HG02840 (cell line): ENCODE measurements at regions not wholly inside any gene's neighbourhood (a gene's known extent, or its start where the extent isn't known, plus 50 kb on each side); places are given as distances from the start of the nearest gene placed in this dataset.

Experiments
- ATAC-seq: cut with Tn5 transposase; IDR thresholded peaks from one replicate; pipeline ENCODE4 v1.9.1; 2021; ENCODE audit warnings: mild to moderate bottlenecking, moderate library complexity, moderate number of reproducible peaks; ENCODE audit not compliant: unreplicated experiment, low FRiP score

DNA sequence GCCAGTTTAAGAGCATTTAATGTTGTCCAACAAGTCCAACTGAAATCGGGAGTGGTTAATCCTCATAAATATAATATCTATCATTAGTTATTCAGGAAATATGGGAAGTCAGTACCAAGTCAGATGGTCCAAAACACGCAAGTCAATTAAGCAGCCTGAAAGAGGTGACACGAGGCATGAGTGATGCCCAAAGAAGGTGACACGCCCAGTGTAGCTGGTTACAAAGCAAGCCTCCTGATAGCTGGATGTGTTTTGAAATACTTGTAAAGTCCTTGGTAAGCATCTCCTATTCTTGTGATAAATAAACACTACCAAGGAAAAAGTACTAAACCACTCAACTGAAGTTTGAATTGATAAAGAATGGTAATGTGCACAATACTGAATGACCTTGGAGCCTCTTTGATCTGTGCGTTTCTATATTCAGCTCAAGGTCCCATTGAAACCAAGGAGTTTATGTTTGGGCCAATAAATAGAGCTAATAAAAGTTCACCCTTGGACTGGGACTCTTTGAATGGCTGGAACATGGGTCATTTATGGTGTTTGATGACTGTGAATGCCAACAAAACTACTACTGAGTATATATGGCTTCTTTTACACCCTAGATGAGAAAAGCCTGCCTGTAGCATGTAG is 93.2 kb upstream of the KLF3 start:
- ATAC-seq, result no peak

DNA sequence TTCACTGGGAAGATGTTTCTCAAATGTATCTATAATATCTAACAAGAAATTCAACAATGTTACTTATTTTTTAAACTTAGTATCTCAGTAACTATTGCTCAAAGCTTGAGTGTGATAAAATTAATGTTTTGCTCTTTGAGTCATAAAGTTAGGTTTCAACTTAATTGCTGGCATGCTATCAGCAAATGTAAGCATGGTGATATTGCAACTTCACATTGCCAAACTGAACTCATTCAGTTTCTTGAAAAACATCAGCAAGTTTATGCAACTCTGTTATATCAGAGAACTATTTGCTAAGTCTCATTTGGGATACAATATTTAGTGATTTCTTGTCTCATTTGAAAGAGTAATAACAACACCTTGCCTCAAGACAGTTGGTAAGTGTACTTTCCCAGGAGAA is 91.2 kb upstream of the KLF3 start:
- ATAC-seq, result no peak

DNA sequence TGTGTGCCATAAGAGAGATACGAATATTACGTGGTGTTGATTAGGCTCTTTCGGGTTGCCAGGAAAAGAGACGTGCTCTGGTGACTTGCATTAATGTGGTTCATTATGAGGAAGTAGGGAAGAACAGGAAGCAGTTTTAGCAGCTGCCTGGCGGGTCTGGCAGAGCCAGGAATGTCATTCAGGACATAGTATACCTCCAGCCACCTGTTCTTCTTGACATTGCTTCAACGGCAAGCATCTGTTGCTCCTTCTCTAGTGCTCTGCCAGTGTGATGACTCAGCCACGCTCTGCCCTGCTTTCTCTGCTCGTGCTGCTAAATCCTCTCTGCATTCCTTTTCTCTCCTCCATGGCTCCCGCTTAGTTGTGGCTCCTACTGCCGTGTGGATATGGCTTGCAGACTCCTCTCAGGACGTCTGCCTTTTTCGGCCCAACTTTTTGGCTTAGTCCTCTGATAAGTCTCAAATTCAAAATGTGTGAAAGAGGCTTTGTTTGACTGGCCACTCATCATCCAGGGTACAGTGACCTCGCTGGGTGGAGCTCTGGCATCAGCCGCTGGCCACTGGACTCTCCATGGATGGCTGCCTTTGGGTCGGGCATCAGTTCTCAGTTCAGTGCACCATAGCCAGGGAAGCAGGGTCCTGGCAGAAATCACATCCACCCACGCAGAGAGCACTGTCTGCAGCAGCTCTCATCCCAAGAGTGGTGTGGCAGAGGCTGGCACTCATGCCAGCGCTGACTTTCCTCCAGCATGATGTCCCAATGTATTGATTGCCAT is 89.3 kb upstream of the KLF3 start:
- no peak for ATAC-seq

DNA sequence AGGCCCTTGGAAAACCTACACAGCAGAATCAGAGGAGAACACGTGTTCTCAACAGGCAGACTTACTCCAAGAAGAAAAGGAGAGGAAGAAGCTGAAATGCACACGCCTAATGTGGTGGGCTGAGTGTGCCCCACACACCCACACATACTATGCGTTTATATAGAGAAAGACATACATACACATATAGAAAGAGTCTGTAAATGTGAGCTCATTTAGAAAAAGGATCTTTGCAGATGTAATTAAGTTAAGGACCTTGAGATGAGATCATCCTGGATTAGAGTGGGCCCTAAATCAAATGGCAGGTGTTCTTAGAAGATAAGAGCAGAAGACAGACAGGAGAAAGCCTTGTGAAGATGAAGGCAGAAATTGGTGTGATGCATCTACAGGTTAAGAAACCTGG is 87.2 kb upstream of the KLF3 start:
- ATAC-seq, result no peak

DNA sequence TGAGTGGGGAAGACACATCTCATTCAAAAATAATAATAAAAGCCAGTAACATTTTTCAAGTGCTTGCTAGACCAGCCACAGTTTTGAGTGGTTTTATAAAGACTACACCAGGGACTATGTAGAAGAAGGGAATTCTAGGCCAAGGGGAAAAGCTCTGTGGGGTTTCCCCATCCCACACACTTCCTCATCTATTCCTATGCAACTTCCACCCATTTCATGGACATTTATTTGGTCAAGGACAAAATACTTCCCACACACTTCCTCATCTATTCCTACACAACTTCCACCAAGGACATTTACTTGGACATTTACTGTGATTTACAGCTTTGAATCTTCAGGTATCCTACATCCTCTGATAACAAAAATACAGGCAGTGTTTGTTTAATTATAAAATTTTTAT is 86.5 kb upstream of the KLF3 start:
- ATAC-seq, result no peak

DNA sequence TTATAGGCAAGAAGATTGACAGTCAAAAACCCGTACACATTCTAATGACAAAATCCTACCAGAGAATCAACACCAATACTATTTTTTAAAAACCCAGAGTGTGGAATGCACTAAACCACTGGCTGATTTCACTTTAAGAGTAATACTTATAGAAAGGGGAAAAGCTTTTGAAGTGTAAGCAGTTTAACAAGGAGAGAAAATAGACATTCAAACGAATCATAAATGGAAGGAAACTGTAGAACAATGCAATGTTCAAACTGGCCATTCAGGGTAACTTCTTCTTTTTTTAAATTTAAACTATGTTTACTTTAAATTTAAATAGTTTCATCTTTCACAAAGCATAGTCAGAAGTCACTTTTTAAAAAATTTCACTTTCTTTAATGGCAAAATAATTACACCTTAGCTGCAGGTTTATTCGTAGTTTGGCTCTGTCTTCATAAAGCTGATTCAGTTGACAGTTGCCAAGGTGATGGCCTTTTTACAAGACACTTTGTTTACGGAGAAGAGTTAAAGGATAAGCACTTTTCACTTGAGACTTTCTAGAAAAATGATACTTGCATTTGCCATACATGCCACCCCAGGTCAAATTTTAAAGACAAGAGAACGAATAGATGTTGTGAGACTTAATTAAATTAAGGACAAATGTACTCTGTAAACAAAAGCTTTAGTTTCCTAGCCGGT is 82.4 kb upstream of the KLF3 start:
- ATAC-seq, result no peak

DNA sequence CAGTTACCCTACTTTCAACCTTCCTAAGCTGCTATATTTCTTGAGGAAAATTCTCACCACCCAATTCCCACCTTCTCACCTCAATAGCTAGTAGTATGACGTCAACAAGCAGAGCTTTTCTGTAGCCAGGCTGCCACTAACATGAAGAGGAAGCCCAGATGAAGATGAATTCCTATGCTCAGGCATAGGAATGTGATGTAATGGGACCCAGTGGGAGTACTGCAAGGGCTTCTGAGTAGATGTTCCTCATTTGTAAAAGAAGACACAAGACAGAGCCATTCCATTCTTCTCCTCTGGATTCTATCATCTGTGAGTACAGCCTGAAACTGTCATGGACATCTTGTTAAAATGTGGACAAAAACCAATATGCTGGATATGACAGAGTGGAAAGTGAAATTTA is 81.6 kb upstream of the KLF3 start:
- ATAC-seq, result no peak

DNA sequence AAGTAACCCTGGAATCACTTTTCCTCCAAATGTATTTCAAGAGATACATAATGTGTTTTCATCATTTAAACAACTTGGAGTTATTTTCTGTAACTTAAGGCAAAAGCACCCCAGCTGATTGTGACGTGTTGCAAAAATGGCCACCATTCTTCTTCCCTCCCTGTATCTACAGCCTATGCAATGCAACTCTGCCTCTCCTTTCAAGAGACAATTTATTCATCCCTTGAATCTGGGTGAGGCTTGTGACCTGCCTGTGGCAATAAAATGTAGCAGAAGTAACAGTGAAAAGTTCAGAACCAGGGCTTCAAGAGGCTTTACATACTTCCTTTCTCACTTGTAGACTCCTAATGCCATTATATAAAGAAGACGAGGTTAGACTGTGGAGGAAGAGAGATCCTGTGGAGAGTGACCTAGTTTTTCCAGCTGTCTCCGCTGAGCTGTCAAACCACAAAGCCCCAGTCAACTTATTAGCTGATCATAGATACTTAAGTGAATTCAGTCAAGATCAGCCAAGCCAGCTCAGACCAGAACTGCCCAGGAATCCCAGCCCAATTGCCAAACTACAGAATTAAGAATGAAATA is 81.0 kb upstream of the KLF3 start:
- no peak for ATAC-seq

DNA sequence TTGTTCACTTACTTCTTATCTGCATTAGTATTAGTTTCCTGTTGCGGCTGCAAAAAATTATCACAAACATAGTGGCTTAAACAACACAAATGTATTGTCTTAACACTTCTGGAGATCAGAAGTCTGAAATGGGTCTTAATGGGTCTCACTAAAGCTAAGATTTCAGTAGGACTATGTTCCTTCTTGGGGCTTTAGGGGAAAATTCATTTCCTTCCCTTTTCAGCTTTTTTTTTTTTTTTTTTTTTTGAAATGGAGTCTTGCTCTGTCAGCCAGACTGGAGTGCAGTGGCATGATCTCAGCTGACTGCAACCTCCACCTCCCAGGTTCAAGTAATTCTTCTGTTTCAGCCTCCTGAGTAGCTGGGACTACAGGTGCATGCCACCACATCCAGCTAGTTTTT is 78.1 kb upstream of the KLF3 start:
- ATAC-seq, result no peak

DNA sequence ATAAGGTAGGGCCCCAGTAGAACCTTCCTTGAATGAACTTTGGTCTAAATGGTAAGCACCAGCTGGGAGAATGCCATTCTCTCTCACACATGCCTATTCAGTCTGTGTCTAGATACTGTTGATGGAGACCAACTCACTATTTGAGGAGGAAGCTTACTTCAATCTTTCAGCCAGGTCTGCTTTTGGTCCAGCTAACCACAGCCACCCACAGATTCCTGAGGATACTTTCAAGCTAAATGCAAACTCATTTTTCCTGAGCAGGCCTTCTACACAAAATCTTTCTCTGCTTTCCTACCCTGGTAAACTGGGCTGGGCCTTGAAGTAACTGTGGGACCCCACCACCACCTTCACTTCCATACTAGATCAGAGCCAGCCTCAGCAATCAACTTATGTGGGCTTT is 76.9 kb upstream of the KLF3 start:
- ATAC-seq, result no peak

DNA sequence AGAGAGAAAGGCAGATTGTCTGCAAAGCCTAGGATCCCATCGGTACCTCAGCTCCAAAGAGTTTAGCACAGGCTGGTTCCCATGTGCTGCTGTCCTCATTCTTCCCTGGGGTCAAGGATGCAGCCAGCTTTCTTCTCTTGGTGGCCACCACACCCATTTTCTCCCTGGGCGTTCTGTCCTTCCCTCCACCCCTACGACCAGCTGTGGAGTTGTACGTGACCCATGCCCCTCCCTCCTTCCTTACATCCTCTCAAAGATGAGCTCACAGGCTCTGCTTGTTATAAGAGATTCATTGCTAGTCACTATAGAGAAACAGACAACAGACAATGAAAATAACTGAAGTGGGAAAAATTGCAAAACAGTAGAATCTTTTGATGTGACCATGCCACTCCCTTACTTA is 74.0 kb upstream of the KLF3 start:
- no peak for ATAC-seq

DNA sequence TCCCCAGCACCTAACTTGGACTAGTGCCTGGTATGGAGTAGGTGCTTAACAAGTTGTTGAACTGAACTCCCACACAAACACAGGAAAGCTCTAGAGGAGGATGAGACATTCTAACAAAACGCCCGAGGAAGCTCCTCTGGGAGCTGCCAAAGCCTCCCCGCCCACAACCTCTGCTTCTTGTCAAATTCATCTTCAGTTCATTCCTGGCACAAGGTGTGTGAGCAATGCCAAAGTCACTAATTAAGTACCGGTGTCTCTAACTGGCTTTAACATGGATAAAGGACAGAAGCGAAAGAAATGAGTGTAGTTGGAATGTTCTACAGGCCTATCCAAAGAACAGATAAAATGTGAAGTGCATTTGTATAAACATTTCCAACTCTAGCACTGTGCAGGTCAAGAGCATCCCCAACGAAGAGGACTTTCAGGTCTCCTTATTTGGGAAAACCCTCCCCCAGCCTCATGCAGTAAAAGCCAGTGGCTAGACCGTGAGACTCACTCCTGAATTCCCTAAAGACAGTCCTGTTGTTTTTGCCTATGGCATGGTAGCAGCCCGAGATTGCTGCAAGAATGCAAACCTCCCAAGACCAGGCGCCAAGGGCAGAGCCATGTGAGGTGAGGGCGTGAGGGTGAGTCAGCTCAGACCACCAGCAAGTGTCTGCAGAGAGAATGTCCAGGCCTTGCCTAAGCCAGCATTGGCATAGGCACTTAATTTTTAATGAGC is 72.2 kb upstream of the KLF3 start:
- ATAC-seq, result no peak

DNA sequence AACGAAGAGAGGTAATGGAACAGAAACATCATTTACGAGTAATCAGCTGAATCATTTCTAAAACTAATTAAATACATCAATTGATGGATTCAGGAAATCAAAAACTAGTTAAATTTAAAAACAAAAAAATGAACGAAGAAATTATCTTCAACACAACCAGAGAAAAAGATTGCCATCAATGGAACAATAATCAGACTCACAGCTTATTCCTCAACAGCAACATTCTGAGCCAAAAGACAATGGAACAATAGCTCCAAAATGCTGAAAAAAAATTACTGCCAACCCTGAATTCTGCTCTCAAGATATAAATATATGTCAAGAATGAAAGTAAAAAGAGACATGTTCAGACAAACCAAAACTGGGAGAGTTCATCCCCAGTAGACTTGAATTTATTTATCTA is 65.5 kb upstream of the KLF3 start:
- no peak for ATAC-seq

DNA sequence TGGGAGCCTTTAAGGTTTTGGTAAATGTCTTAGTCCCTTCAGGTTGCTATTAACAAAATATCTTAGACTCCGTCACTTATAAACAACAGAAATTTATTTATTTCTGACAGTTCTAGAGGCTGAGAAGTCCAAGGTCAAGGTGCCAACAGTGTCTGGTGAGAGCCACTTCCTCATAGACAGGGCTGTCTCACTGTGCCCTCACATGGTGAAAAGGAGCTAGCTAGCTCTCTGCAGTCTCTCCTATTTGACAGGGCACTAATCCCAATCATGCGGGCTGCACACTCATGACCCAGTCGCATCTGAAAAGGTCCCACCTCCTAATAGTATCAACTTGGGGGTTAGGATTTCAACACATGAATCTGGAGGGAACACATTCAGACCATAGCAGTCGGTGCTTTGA is 63.4 kb upstream of the KLF3 start:
- no peak for ATAC-seq

DNA sequence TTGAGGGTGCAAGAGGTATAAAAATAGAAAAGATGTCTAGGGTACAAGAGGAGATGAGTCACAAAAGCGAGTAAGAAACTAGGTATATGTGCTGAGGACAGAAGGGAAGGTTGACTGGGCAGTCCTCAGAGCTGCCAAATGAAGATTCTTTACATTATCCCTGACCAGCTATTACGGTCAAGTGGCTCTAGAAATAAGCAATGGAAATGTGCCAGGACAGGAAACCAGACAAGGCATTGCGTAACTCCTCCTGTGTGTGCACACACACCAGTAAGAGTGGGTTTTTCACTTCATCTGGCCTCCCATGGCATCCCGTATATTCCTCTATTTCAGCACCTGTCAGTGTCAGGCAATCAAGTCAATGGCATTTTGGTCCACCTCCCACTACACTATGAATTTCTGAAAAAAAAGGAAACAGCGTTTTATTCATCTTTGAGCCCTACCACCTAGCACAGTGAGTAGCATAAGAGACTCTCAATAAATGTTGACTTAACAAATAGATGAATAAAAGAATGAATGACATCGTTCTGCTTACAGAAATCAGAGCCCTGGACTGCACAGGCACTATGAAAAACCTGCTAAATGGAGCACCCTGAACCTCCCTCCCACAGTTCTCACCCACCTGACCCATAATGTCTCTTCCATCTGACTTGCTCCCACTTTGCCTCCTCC is 62.6 kb upstream of the KLF3 start:
- no peak for ATAC-seq

DNA sequence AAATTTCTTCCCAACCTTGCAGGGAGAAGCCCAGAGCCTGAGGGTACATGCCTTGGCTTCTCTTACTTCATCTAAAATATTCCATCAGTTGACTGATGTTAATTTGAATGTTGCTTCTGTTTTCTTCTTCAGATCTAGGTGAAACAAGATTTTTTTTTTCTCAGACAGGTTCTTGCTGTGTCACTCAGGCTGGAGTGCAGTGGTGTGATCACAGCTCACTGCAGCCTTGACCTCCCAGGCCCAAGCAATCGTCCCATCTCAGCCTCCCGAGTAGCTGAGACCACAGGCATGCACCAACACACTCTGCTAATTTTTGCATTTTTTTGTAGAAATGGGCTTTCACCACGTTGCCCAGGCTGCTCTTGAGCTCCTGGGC is 62.1 kb upstream of the KLF3 start:
- no peak for ATAC-seq

DNA sequence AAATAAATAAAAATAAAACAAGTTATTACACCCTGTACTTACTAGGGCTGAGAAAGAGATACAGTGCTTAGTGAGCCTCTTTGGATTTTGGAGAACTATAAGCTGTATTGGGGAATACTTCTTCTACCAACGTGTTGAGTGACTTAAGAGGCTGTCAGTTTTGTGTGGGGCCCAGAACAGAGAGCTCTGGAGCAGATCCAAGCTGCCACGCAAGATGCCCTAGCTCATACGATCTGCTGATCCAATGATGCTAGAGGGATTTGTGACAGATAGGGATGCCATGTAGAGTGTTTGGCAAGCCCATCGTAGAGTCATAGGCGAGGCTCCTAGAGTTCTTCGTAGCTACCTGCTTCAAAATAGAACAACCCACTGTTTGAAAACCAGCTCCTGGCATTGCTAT is 60.3 kb upstream of the KLF3 start:
- ATAC-seq, result no peak

DNA sequence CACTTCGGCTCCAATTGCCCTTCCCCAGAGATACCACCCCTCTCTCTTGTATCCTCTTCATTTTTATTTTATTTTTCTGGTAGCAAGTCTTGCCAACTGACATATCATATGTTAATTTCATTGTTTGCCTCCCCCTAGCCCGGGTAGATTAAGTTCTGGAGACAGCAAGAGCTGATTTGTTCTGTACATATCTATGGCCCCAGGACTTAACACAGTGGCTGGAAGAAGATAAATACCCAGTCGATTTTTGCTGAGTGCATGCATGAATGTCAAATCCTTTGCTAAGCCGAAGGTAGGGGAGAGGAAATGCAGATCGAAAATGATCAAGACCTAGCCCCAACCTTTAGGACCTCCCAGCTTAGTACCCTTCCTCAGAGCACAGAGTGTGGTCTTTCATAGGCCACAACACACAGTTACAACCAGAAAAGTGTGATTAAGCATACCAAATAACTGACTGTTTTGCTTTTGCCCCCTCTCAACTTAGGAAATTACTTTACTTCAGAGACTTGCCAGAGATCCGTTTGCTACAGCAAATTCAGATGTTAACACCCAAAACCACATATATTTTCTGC is 58.7 kb upstream of the KLF3 start:
- no peak for ATAC-seq

DNA sequence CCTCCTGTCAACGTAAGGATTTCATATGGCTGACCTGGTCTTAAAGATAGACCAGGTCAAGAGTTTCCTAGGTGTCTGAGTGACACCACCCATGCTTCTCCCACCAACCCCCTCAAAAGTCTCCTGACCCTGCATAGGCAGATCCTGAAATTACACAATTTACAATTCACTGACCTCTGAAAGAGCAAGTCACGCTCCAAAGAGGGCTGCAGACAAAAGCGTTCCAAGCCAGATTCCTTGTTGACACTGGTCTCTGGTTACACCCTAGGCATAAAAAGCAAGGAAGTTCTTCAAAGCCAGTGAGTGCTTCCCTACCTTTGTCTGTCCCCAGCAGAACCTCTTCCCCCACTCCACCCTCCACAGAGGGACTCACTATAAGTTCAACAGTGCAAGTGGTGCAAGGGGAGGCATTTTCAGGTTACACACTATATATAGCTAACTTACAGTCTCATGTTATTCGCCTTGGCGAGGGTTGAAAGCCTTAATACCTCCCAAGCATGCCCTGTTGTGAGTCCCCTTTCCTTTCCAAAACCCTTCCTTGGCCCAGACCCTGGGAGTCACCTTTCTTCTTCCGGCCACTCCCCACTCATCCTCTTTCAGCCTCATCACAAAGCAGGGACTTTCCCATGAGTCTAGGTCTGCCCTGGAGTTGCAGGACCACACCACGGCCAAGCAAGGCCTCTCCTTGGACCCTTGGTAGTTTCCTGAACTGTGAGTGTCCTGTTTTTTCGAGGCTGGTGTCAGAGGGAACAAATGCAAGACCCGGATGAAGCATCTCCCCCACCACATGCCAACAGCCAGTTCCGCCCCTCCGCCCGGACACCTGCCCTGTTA is 58.0 kb upstream of the KLF3 start:
- ATAC-seq, result no peak
